SK-N-MC (cell line): ENCODE measurements at regions not wholly inside any gene's neighbourhood (a gene's known extent, or its start where the extent isn't known, plus 50 kb on each side); places are given as distances from the start of the nearest gene placed in this dataset.

ENCODE experiments used
- EZH2 ChIP-seq: fragments of 200-600 bp; sonication (generic); IDR thresholded peaks from one replicate; pipeline ENCODE4 v1.6.1; 2017; ENCODE audit warnings: antibody characterized with exemption
- POLR2AphosphoS5 ChIP-seq: IDR thresholded peaks from 2 replicates; pipeline ENCODE4 v1.6.1; 2012; ENCODE audit warnings: mild to moderate bottlenecking, low read depth, low read length, borderline replicate concordance

- TF ChIP-seq POLR2AphosphoS5 (no peak), EZH2 (no peak)
Measured at GRCh38 chr10:130745821-130746220, 565.7 kb downstream of the TCERG1L start.
